PC-3 (cell line): ENCODE measurements at regions not wholly inside any gene's neighbourhood (a gene's known extent, or its start where the extent isn't known, plus 50 kb on each side); places are given as distances from the start of the nearest gene placed in this dataset.

Source experiments
- ATAC-seq: fragments of 200-7000 bp; cut with Tn5 transposase; 2 replicates; pipeline ENCODE4 v1.9.1; 2020; ENCODE audit warnings: mild to moderate bottlenecking, moderate library complexity
- BruUV-seq: library from RNA; stranded (reverse); fragments of 400-500 nt; replicated peaks from 2 replicates; lab custom pipeline; 2021; lab: Mats Ljungman, UMichigan
- CTCF ChIA-PET: fragments of 300-600 bp; sonication (Branson Sonifier 250); formaldehyde crosslinking; loops from one replicate; lab custom pipeline; 2022; ENCODE audit warnings: antibody characterized with exemption; lab: Charles Lee
- POLR2A ChIA-PET: fragments of 300-600 bp; sonication (Branson Sonifier 250); formaldehyde crosslinking; loops from one replicate; lab custom pipeline; 2022; ENCODE audit warnings: antibody characterized with exemption; ENCODE audit not compliant: unreplicated experiment; lab: Charles Lee
- DNase-seq: peaks from one replicate; pipeline ENCODE4 v3.0.0-alpha.2; 2015
- H2AFZ ChIP-seq: fragments of 300-600 bp; sonication (generic); 2 replicates; pipeline ENCODE4 v1.6.0; 2016; ENCODE audit warnings: antibody characterized with exemption, low read length
- H3F3A ChIP-seq: fragments of 300-600 bp; sonication (generic); one replicate; pipeline ENCODE4 v1.6.0; 2017; ENCODE audit warnings: antibody characterized with exemption, low read length, control low read depth, mild to moderate bottlenecking; ENCODE audit not compliant: unreplicated experiment
- H3K27ac ChIP-seq: fragments of 300-600 bp; sonication (generic); 2 replicates; pipeline ENCODE4 v1.5.1; 2016; ENCODE audit warnings: mild to moderate bottlenecking, low read length
- H3K27me3 ChIP-seq: fragments of 300-600 bp; sonication (generic); 2 replicates; pipeline ENCODE4 v1.6.1; 2016; ENCODE audit warnings: low read length, mixed read lengths
- H3K36me3 ChIP-seq: fragments of 300-600 bp; sonication (generic); 2 replicates; pipeline ENCODE4 v1.6.1; 2016; ENCODE audit warnings: low read depth, mixed run types, low read length, mixed read lengths
- H3K4me1 ChIP-seq: fragments of 300-600 bp; sonication (generic); 2 replicates; pipeline ENCODE4 v1.5.1; 2016; ENCODE audit warnings: low read length; ENCODE audit not compliant: insufficient read depth
- H3K4me2 ChIP-seq: fragments of 300-600 bp; sonication (generic); 2 replicates; pipeline ENCODE4 v1.6.0; 2016; ENCODE audit warnings: low read length
- H3K4me3 ChIP-seq: fragments of 300-600 bp; sonication (generic); 2 replicates; pipeline ENCODE4 v1.5.1; 2016; ENCODE audit warnings: mild to moderate bottlenecking, low read length, mixed read lengths
- H3K79me2 ChIP-seq: fragments of 300-600 bp; sonication (generic); 2 replicates; pipeline ENCODE4 v1.6.1; 2017; ENCODE audit warnings: low read length, mixed read lengths
- H3K9ac ChIP-seq: fragments of 300-600 bp; sonication (generic); 2 replicates; pipeline ENCODE4 v1.6.0; 2016; ENCODE audit warnings: mild to moderate bottlenecking, low read length
- H3K9me2 ChIP-seq: fragments of 300-600 bp; sonication (generic); replicated peaks from 2 replicates; pipeline ENCODE4 v1.6.1; 2016; ENCODE audit warnings: mixed run types, low read length, mixed read lengths
- H3K9me3 ChIP-seq: fragments of 300-600 bp; sonication (generic); 2 replicates; pipeline ENCODE4 v1.6.1; 2016; ENCODE audit warnings: low read length, mixed read lengths
- H4K20me1 ChIP-seq: fragments of 300-600 bp; sonication (generic); 2 replicates; pipeline ENCODE4 v1.6.1; 2016; ENCODE audit warnings: low read length, mixed read lengths
- EZH2 ChIP-seq: fragments of 300-600 bp; sonication (generic); IDR thresholded peaks from one replicate; pipeline ENCODE4 v1.6.1; 2017; ENCODE audit warnings: antibody characterized with exemption, mild to moderate bottlenecking, low read length; ENCODE audit not compliant: unreplicated experiment
- EZH2phosphoT487 ChIP-seq: fragments of 300-600 bp; sonication (generic); IDR thresholded peaks from 2 replicates; pipeline ENCODE4 v1.6.1; 2018; ENCODE audit warnings: mild to moderate bottlenecking, antibody characterized with exemption, low read length, borderline replicate concordance
- intact Hi-C: fragments of 100-400 bp; cut with micrococcal nuclease; formaldehyde crosslinking; loops from 2 replicates; pipeline ENCODE4 v1.9.0; 2023
- TF ChIP-seq, protein P1 (sequence below): fragments of 300-600 bp; sonication (generic); conservative IDR thresholded peaks from 2 replicates; pipeline ENCODE4 v1.5.1; 2017; ENCODE audit warnings: antibody characterized with exemption, low read depth, mild to moderate bottlenecking, low read length

DNA sequence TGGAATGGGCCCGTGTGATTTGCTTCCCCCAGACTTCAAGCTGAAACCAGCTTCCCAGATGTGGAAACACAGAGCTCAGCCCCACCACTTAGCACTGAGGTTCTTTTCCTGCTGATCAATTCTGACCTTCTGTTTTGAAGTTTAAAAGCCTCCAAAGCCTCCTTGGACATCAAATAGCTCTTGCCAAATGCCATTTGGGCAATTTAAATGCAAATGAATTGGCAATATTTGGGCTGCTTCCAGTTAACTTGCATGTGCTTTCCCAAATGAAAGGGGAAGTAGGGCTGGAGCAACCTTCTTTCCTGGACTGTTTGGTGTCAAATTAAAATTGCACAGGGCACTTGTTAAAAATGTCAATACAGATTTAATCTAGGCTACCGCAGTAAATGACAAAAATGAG is 710.5 kb downstream of the TLR4 start:
- no peaks in the 10 kb centered on the region for H3K36me3 ChIP-seq
- ATAC-seq, result no peak

GRCh38 chr9:118418887-118419565 is 714.8 kb downstream of the TLR4 start:
- no peak overlapping the region for H3K9ac ChIP-seq
- no peak overlapping the region for H3K4me2 ChIP-seq
- POLR2A ChIA-PET, result no interaction called here
- no peak overlapping the region for H3K4me3 ChIP-seq
- DNase-seq (peak; percentile 65), ATAC-seq (peak; percentile 20; the same call in 1 of the 2 replicates)
- peak overlapping the region; percentile 40 for H3K27ac ChIP-seq
- CTCF ChIA-PET, result no interaction called here
- H3K79me2 ChIP-seq, result no peaks in the 10 kb centered on the region
- no peaks in the 10 kb centered on the region for H3K9me3 ChIP-seq
- no peak for TF ChIP-seq EZH2phosphoT487
- TF ChIP-seq EZH2, result no peak
- TF ChIP-seq, protein P1, sequence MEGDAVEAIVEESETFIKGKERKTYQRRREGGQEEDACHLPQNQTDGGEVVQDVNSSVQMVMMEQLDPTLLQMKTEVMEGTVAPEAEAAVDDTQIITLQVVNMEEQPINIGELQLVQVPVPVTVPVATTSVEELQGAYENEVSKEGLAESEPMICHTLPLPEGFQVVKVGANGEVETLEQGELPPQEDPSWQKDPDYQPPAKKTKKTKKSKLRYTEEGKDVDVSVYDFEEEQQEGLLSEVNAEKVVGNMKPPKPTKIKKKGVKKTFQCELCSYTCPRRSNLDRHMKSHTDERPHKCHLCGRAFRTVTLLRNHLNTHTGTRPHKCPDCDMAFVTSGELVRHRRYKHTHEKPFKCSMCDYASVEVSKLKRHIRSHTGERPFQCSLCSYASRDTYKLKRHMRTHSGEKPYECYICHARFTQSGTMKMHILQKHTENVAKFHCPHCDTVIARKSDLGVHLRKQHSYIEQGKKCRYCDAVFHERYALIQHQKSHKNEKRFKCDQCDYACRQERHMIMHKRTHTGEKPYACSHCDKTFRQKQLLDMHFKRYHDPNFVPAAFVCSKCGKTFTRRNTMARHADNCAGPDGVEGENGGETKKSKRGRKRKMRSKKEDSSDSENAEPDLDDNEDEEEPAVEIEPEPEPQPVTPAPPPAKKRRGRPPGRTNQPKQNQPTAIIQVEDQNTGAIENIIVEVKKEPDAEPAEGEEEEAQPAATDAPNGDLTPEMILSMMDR, result no peak
- BruUV-seq, result no TSS peak
- H4K20me1 ChIP-seq, result no peaks in the 10 kb centered on the region
- H3F3A ChIP-seq, result no peaks in the 10 kb centered on the region
- 0 out of 2 replicates have a peak, but pooled peaks cover 3% of the 10 kb centered on the region for H3K4me1 ChIP-seq
- intact Hi-C loops, result no loop called here
- no peaks in the 10 kb centered on the region for H3K27me3 ChIP-seq
- H3K36me3 ChIP-seq, result no peaks in the 10 kb centered on the region
- H2AFZ ChIP-seq, result no peak overlapping the region
- H3K9me2 ChIP-seq, result no peaks in the 10 kb centered on the region

More for the DNA sequence above, 710.5 kb downstream of the TLR4 start:
- Histone ChIP-seq H2AFZ (no peak overlapping the region), H3K27ac (no peak overlapping the region), H3K9ac (no peak overlapping the region), H3F3A (no peaks in the 10 kb centered on the region), H3K4me2 (no peak overlapping the region), H3K79me2 (no peaks in the 10 kb centered on the region), H3K9me3 (no peaks in the 10 kb centered on the region), H4K20me1 (no peaks in the 10 kb centered on the region), H3K27me3 (no peaks in the 10 kb centered on the region), H3K4me3 (no peak overlapping the region), H3K9me2 (no peaks in the 10 kb centered on the region), H3K4me1 (0 out of 2 replicates have a peak, but pooled peaks cover 3% of the 10 kb centered on the region)
- TF ChIP-seq, protein P1, result no peak
- TF ChIP-seq EZH2phosphoT487, result no peak
- TF ChIP-seq EZH2, result no peak
- ChIA-PET POLR2A (no interaction called here), CTCF (no interaction called here)
- no peak for DNase-seq
- no TSS peak for BruUV-seq
- intact Hi-C loops, result no loop called here

DNA sequence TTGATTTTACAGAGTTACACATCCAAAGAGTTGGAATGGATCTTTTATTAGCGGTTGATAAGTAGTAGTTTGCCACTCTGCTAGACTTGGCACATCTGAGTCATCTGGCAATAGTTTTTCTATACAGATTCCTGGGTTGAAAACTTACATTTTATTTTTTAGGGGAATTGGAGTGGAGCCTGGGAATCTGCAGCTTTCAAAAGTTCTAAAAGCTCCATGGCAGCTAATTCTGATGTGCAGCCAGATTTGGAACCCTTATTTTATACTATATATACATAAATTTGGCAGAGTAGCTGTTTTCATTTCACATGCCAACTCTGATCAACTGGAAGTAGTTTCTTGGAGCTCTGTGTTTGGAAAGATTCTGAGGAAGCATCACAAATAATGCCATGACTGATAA is 715.5 kb downstream of the TLR4 start:
- intact Hi-C loops, result no loop called here
- Histone ChIP-seq H3K9ac (no peak overlapping the region), H3K79me2 (no peaks in the 10 kb centered on the region), H3K36me3 (no peaks in the 10 kb centered on the region), H3K4me2 (no peak overlapping the region), H3K4me3 (no peak overlapping the region), H2AFZ (no peak overlapping the region), H3K9me3 (no peaks in the 10 kb centered on the region), H3K9me2 (no peaks in the 10 kb centered on the region), H3K4me1 (0 out of 2 replicates have a peak, but pooled peaks cover 3% of the 10 kb centered on the region), H3K27ac (no peak overlapping the region), H4K20me1 (no peaks in the 10 kb centered on the region), H3K27me3 (no peaks in the 10 kb centered on the region), H3F3A (no peaks in the 10 kb centered on the region)
- no peak for ATAC-seq
- no peak for DNase-seq
- ChIA-PET POLR2A (no interaction called here), CTCF (no interaction called here)
- TF ChIP-seq EZH2phosphoT487, result no peak
- TF ChIP-seq, protein P1, result no peak
- TF ChIP-seq EZH2, result no peak
- BruUV-seq, result no TSS peak
